ENCODE measurements at regions not wholly inside any gene's neighbourhood (a gene's known extent, or its start where the extent isn't known, plus 50 kb on each side); places are given as distances from the start of the nearest gene placed in this dataset.
"Not testable (repeated sequence)": the region's sequence is repeated elsewhere in the genome, so short reads cannot be mapped to it uniquely, and the experiment has no call there.

DNA sequence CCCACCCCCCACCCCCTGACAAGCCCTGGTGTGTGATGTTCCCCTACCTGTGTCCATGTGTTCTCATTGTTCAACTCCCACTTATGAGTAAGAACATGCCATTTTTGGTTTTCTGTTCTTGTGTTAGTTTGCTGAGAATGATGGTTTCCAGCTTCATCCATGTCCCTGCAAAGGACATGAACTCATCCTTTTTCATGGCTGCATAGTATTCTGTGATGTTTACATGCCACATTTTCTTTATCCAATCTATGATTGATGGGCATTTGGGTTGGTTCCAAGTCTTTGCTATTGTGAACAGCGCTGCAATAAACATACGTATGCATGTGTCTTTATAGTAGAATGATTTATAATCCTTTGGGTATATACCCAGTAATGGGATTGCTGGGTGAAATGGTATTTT is 74.8 kb upstream of the PHACTR1 start:
- H3K27me3 ChIP-seq (ENCODE audit: low read length); H3K9ac ChIP-seq (ENCODE audit: low read length); DNase-seq; H4K20me1 ChIP-seq (ENCODE audit: insufficient read depth, low read depth, low read length); H3K9me3 ChIP-seq (ENCODE audit: low read length); H3K27ac ChIP-seq (ENCODE audit: low read length); H3K4me3 ChIP-seq (ENCODE audit: low read length); H3K36me3 ChIP-seq (ENCODE audit: insufficient read depth, low read length); H3K9me2 ChIP-seq (replicated peaks; ENCODE audit: insufficient read depth, low read length); H3K4me2 ChIP-seq (ENCODE audit: low read depth, low read length, poor library complexity, severe bottlenecking); H3K4me1 ChIP-seq (ENCODE audit: low read length); H3K79me2 ChIP-seq (ENCODE audit: low read length); H2AFZ ChIP-seq (ENCODE audit: low read length): not testable (repeated sequence)

DNA sequence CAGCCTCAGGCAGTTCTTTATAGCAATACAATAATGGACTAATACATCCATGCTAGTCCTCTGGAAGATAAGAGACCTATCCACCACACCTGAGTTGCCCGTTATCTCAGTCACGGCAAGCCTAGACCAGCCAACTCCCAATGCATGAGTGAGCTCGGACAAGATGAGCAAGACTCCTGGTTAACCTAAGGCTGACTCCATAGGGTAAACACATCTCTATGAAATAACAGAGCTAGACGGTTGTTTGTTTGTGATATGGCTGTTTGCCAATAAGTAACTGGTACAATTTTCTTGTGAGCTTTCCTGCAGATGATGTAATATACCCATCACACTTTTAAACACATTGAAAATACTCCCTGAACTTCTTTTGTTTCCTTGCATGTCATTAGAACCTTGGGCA is 70.6 kb upstream of the PHACTR1 start:
- no peak overlapping the region for H3K9ac ChIP-seq (ENCODE audit: low read length)
- no peaks in the 10 kb centered on the region for H3K79me2 ChIP-seq (ENCODE audit: low read length)
- H3K36me3 ChIP-seq (ENCODE audit: insufficient read depth, low read length) = no peaks in the 10 kb centered on the region
- no peak overlapping the region for H3K4me3 ChIP-seq (ENCODE audit: low read length)
- no peak overlapping the region for H2AFZ ChIP-seq (ENCODE audit: low read length)
- no peaks in the 10 kb centered on the region for H4K20me1 ChIP-seq (ENCODE audit: insufficient read depth, low read depth, low read length)
- no peak overlapping the region for H3K27ac ChIP-seq (ENCODE audit: low read length)
- H3K4me1 ChIP-seq (ENCODE audit: low read length) = no peaks in the 10 kb centered on the region
- no peak overlapping the region for H3K4me2 ChIP-seq (ENCODE audit: low read depth, low read length, poor library complexity, severe bottlenecking)
- DNase-seq = no peak
- H3K9me3 ChIP-seq (ENCODE audit: low read length) = no peaks in the 10 kb centered on the region
- no peaks in the 10 kb centered on the region for H3K27me3 ChIP-seq (ENCODE audit: low read length)
- no peaks in the 10 kb centered on the region for H3K9me2 ChIP-seq (replicated peaks; ENCODE audit: insufficient read depth, low read length)

DNA sequence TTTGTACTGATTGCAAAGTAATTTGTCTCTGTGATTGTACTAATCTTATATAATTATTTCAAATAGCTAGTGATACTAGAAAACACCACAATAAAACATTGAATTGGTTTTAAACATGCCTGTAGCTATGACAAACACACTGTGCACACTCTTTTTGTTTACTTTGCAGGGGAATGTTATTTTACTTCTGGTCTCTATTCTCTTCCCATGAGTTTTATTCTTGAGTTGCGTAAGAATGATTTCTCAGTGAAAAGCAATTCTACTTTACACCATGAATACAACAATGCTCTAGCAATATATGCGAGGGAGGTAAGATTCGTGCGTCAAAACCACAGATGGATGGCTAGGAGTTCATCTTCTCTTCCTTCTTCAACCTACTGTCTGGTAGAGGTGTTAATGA is 68.4 kb upstream of the PHACTR1 start:
- Histone ChIP-seq H2AFZ (ENCODE audit: low read length) (no peak overlapping the region), H3K4me3 (ENCODE audit: low read length) (no peak overlapping the region), H3K27me3 (ENCODE audit: low read length) (no peaks in the 10 kb centered on the region), H3K9ac (ENCODE audit: low read length) (no peak overlapping the region), H3K4me2 (ENCODE audit: low read depth, low read length, poor library complexity, severe bottlenecking) (no peak overlapping the region), H3K9me2 (replicated peaks; ENCODE audit: insufficient read depth, low read length) (no peaks in the 10 kb centered on the region), H3K4me1 (ENCODE audit: low read length) (no peaks in the 10 kb centered on the region), H4K20me1 (ENCODE audit: insufficient read depth, low read depth, low read length) (no peaks in the 10 kb centered on the region), H3K9me3 (ENCODE audit: low read length) (no peaks in the 10 kb centered on the region), H3K79me2 (ENCODE audit: low read length) (no peaks in the 10 kb centered on the region), H3K27ac (ENCODE audit: low read length) (no peak overlapping the region), H3K36me3 (ENCODE audit: insufficient read depth, low read length) (no peaks in the 10 kb centered on the region)
- DNase-seq = no peak

DNA sequence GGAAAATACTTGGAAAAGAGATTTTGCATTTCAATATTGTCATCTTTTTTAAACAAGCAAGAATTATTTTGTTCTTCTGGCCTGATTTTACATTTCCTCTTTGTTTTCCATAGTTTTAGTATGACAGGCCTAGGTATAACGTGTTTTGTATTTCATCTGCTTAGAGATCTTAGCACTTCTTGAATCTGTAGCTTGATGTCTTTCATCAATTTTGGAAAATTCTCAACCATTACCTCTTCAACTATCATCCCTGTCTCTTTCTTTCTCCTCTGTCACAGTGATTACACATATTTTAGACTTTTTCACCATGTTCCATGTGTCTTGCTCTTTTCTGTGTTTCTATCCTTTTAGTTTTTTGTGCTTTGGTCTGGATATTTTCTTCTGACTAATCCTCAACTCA is 67.2 kb upstream of the PHACTR1 start:
- no peak overlapping the region for H2AFZ ChIP-seq (ENCODE audit: low read length)
- no peaks in the 10 kb centered on the region for H3K36me3 ChIP-seq (ENCODE audit: insufficient read depth, low read length)
- no peak for DNase-seq
- no peaks in the 10 kb centered on the region for H3K27me3 ChIP-seq (ENCODE audit: low read length)
- H3K4me3 ChIP-seq (ENCODE audit: low read length) = no peak overlapping the region
- no peaks in the 10 kb centered on the region for H3K9me3 ChIP-seq (ENCODE audit: low read length)
- H3K27ac ChIP-seq (ENCODE audit: low read length) = no peak overlapping the region
- no peaks in the 10 kb centered on the region for H3K4me1 ChIP-seq (ENCODE audit: low read length)
- no peaks in the 10 kb centered on the region for H4K20me1 ChIP-seq (ENCODE audit: insufficient read depth, low read depth, low read length)
- no peaks in the 10 kb centered on the region for H3K9me2 ChIP-seq (replicated peaks; ENCODE audit: insufficient read depth, low read length)
- H3K79me2 ChIP-seq (ENCODE audit: low read length) = no peaks in the 10 kb centered on the region
- H3K4me2 ChIP-seq (ENCODE audit: low read depth, low read length, poor library complexity, severe bottlenecking) = no peak overlapping the region
- H3K9ac ChIP-seq (ENCODE audit: low read length) = no peak overlapping the region

DNA sequence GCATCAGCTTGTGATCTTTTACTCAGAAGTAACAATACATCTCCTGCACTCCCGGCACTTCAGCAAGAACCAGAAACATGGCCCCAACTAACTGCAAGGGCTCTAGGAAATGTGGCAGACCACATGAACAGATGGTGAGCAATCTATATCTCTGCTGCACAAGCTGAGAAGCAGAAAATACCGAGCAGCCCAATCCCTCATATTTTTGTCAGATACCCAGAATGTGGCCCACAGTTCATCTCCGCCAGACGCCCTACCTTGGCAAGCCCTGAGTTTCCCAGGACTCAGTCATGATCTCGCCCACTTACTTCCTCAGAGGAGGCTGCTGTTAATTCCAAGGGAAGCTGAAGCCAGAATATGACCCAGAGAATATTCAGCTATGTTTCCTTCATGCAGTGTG is 63.1 kb upstream of the PHACTR1 start:
- H3K9me3 ChIP-seq (ENCODE audit: low read length) = no peaks in the 10 kb centered on the region
- H3K4me2 ChIP-seq (ENCODE audit: low read depth, low read length, poor library complexity, severe bottlenecking) = no peak overlapping the region
- no peak overlapping the region for H3K27ac ChIP-seq (ENCODE audit: low read length)
- no peak for DNase-seq
- no peak overlapping the region for H3K4me3 ChIP-seq (ENCODE audit: low read length)
- no peaks in the 10 kb centered on the region for H3K4me1 ChIP-seq (ENCODE audit: low read length)
- H3K9ac ChIP-seq (ENCODE audit: low read length) = no peak overlapping the region
- H2AFZ ChIP-seq (ENCODE audit: low read length) = no peak overlapping the region
- H3K9me2 ChIP-seq (replicated peaks; ENCODE audit: insufficient read depth, low read length) = no peaks in the 10 kb centered on the region
- no peaks in the 10 kb centered on the region for H3K79me2 ChIP-seq (ENCODE audit: low read length)
- H4K20me1 ChIP-seq (ENCODE audit: insufficient read depth, low read depth, low read length) = no peaks in the 10 kb centered on the region
- H3K36me3 ChIP-seq (ENCODE audit: insufficient read depth, low read length) = no peaks in the 10 kb centered on the region
- H3K27me3 ChIP-seq (ENCODE audit: low read length) = no peaks in the 10 kb centered on the region

DNA sequence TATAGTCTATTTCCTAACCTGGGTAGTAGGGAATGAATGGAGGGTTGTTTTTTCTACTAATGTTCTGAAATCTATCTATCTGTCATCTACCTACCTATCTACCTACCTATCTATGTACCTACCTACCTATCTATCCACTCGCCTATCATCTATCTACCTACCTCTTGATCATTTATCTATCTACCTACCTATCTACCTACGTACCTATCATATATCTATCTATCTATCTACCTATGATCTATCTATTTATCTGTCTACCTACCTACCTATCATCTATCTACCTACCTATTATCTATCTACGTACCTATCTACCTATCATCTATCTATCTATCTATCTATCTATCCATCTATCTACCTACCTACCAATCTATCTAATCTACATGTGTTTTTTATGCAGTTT is 62.5 kb upstream of the PHACTR1 start:
- no peaks in the 10 kb centered on the region for H3K9me3 ChIP-seq (ENCODE audit: low read length)
- H3K9me2 ChIP-seq (replicated peaks; ENCODE audit: insufficient read depth, low read length) = no peaks in the 10 kb centered on the region
- H3K27me3 ChIP-seq (ENCODE audit: low read length) = no peaks in the 10 kb centered on the region

DNA sequence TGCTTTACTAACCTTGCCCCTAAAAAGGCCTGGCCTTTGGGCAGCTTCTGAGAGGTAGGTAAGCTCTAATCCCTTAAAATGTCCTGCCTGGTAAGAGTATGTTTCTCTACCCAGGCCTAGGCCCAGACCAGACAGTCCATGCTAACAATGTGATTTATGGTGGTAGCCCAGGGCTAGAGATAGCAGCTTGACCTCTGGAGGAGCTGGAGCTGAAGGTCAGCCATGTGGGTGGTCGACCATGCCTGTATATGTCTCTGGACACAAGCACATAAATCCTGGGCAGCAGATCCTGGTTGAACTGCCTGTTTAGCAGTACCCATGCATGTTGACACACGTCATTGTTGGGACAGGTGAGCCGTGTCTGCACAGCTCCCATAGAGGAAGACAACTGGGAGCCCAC is 62.1 kb upstream of the PHACTR1 start:
- no peaks in the 10 kb centered on the region for H3K9me3 ChIP-seq (ENCODE audit: low read length)
- H3K79me2 ChIP-seq (ENCODE audit: low read length) = no peaks in the 10 kb centered on the region
- DNase-seq = no peak
- H3K9ac ChIP-seq (ENCODE audit: low read length) = no peak overlapping the region
- no peak overlapping the region for H3K4me2 ChIP-seq (ENCODE audit: low read depth, low read length, poor library complexity, severe bottlenecking)
- H3K9me2 ChIP-seq (replicated peaks; ENCODE audit: insufficient read depth, low read length) = no peaks in the 10 kb centered on the region
- H2AFZ ChIP-seq (ENCODE audit: low read length) = no peak overlapping the region
- H3K27me3 ChIP-seq (ENCODE audit: low read length) = no peaks in the 10 kb centered on the region
- H3K27ac ChIP-seq (ENCODE audit: low read length) = no peak overlapping the region
- H4K20me1 ChIP-seq (ENCODE audit: insufficient read depth, low read depth, low read length) = no peaks in the 10 kb centered on the region
- H3K36me3 ChIP-seq (ENCODE audit: insufficient read depth, low read length) = no peaks in the 10 kb centered on the region
- H3K4me1 ChIP-seq (ENCODE audit: low read length) = no peaks in the 10 kb centered on the region
- no peak overlapping the region for H3K4me3 ChIP-seq (ENCODE audit: low read length)

More for the DNA sequence above, 62.5 kb upstream of the PHACTR1 start:
- Histone ChIP-seq H3K79me2 (ENCODE audit: low read length) (no peaks in the 10 kb centered on the region), H3K4me3 (ENCODE audit: low read length) (no peak overlapping the region), H3K27ac (ENCODE audit: low read length) (no peak overlapping the region), H3K4me1 (ENCODE audit: low read length) (no peaks in the 10 kb centered on the region), H2AFZ (ENCODE audit: low read length) (no peak overlapping the region), H3K4me2 (ENCODE audit: low read depth, low read length, poor library complexity, severe bottlenecking) (no peak overlapping the region), H3K36me3 (ENCODE audit: insufficient read depth, low read length) (no peaks in the 10 kb centered on the region), H4K20me1 (ENCODE audit: insufficient read depth, low read depth, low read length) (no peaks in the 10 kb centered on the region), H3K9ac (ENCODE audit: low read length) (no peak overlapping the region)
- DNase-seq = no peak

DNA sequence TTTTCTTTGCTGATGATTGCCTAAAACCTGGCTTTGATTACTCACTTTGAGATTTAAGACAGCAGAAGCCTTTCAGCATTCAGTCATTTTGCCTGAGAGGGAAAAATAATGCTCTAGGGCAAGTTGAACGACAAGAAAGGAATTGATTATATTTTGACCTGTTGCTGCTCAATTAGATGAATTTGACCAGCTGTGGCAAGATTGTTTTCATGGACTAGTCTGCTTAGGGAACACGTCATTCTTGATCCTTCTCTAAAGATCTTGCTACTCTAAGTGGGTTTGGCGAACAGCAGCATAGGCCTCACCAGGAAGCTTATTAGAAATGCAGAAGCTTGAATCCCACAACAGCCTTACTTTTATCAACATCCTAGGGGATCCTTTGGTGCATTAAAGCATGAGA is 59.7 kb upstream of the PHACTR1 start:
- no peak overlapping the region for H3K4me2 ChIP-seq (ENCODE audit: low read depth, low read length, poor library complexity, severe bottlenecking)
- H3K4me3 ChIP-seq (ENCODE audit: low read length) = no peak overlapping the region
- no peak overlapping the region for H3K27ac ChIP-seq (ENCODE audit: low read length)
- no peak overlapping the region for H2AFZ ChIP-seq (ENCODE audit: low read length)
- no peaks in the 10 kb centered on the region for H3K79me2 ChIP-seq (ENCODE audit: low read length)
- no peaks in the 10 kb centered on the region for H4K20me1 ChIP-seq (ENCODE audit: insufficient read depth, low read depth, low read length)
- H3K27me3 ChIP-seq (ENCODE audit: low read length) = no peaks in the 10 kb centered on the region
- H3K36me3 ChIP-seq (ENCODE audit: insufficient read depth, low read length) = no peaks in the 10 kb centered on the region
- no peak overlapping the region for H3K9ac ChIP-seq (ENCODE audit: low read length)
- no peak for DNase-seq
- H3K9me2 ChIP-seq (replicated peaks; ENCODE audit: insufficient read depth, low read length) = no peaks in the 10 kb centered on the region
- H3K9me3 ChIP-seq (ENCODE audit: low read length) = no peaks in the 10 kb centered on the region
- no peaks in the 10 kb centered on the region for H3K4me1 ChIP-seq (ENCODE audit: low read length)

DNA sequence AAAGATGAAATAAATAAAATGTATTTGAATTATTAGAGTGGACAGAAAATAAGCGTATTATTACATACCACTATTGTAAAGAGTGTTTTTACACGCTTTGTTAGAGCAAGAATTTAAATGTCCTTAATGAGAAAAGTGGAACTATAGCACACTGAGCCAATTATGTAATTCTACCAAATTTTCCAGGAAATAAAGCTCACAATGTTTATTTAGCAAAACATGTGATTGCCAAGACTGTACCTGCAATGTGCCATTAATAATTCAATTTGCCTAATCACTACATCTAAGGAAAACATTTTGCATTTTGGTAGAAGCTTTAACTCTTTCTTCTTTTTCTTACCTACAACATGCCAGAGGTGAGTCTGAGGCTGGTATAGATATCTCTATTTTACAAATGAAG is 58.7 kb upstream of the PHACTR1 start:
- H3K4me3 ChIP-seq (ENCODE audit: low read length) = no peak overlapping the region
- H2AFZ ChIP-seq (ENCODE audit: low read length) = no peak overlapping the region
- H3K36me3 ChIP-seq (ENCODE audit: insufficient read depth, low read length) = no peaks in the 10 kb centered on the region
- H3K9me2 ChIP-seq (replicated peaks; ENCODE audit: insufficient read depth, low read length) = no peaks in the 10 kb centered on the region
- no peak for DNase-seq
- no peak overlapping the region for H3K9ac ChIP-seq (ENCODE audit: low read length)
- no peaks in the 10 kb centered on the region for H3K4me1 ChIP-seq (ENCODE audit: low read length)
- H3K79me2 ChIP-seq (ENCODE audit: low read length) = no peaks in the 10 kb centered on the region
- no peak overlapping the region for H3K4me2 ChIP-seq (ENCODE audit: low read depth, low read length, poor library complexity, severe bottlenecking)
- H4K20me1 ChIP-seq (ENCODE audit: insufficient read depth, low read depth, low read length) = no peaks in the 10 kb centered on the region
- no peak overlapping the region for H3K27ac ChIP-seq (ENCODE audit: low read length)
- no peaks in the 10 kb centered on the region for H3K9me3 ChIP-seq (ENCODE audit: low read length)
- H3K27me3 ChIP-seq (ENCODE audit: low read length) = no peaks in the 10 kb centered on the region
